Left ventricle myocardium superior (tissue), 1 donor: ENCODE measurements at regions not wholly inside any gene's neighbourhood (a gene's known extent, or its start where the extent isn't known, plus 50 kb on each side); places are given as distances from the start of the nearest gene placed in this dataset.

Source experiments
- ATAC-seq: fragments of 200-7000 bp; cut with Tn5 transposase; one replicate; pipeline ENCODE4 v1.9.1; 2020; ENCODE audit warnings: mild to moderate bottlenecking, moderate library complexity
- DNase-seq: peaks from one replicate; pipeline ENCODE4 v3.0.0-alpha.2; 2020
- intact Hi-C: fragments of 100-400 bp; cut with micrococcal nuclease; formaldehyde crosslinking; loops from one replicate; pipeline ENCODE4 v1.11.0; 2022
- donor health status: DM: no; HTN: yes; CAD: no; lungs with severe emphysema.

GRCh38 chr1:72336776-72337175 lies 54.4 kb upstream of the NEGR1 start:
- no peak for ATAC-seq
- no peak for DNase-seq
- intact Hi-C loops, result no loop called here
